ENCODE measurements at regions not wholly inside any gene's neighbourhood (a gene's known extent, or its start where the extent isn't known, plus 50 kb on each side); places are given as distances from the start of the nearest gene placed in this dataset.

- Mint-ChIP-seq H3K9me3 (peaks cover 3% of the 10 kb centered on the region), H3K27ac (no peak overlapping the region), H3K36me3 (ENCODE audit: low read depth) (no peaks in the 10 kb centered on the region), H3K4me3 (no peak overlapping the region), H3K27me3 (no peaks in the 10 kb centered on the region), H3K4me1 (ENCODE audit: low read depth) (no peaks in the 10 kb centered on the region)
- DNase-seq: no peak
Measured at GRCh38 chr6:63371104-63371715, 51.4 kb upstream of the LGSN start.

- H3K36me3 Mint-ChIP-seq (ENCODE audit: low read depth): no peaks in the 10 kb centered on the region
- no peaks in the 10 kb centered on the region for H3K27me3 Mint-ChIP-seq
- H3K4me3 Mint-ChIP-seq: no peak overlapping the region
- H3K4me1 Mint-ChIP-seq (ENCODE audit: low read depth): no peaks in the 10 kb centered on the region
- H3K27ac Mint-ChIP-seq: no peak overlapping the region
- peaks cover 2% of the 10 kb centered on the region for H3K9me3 Mint-ChIP-seq
- no peak for DNase-seq
Measured at GRCh38 chr6:63372951-63373533, 53.3 kb upstream of the LGSN start.

- no peak for DNase-seq
- H3K27me3 Mint-ChIP-seq: no peaks in the 10 kb centered on the region
- no peaks in the 10 kb centered on the region for H3K36me3 Mint-ChIP-seq (ENCODE audit: low read depth)
- no peak overlapping the region for H3K4me3 Mint-ChIP-seq
- H3K9me3 Mint-ChIP-seq: no peaks in the 10 kb centered on the region
- no peaks in the 10 kb centered on the region for H3K4me1 Mint-ChIP-seq (ENCODE audit: low read depth)
- no peak overlapping the region for H3K27ac Mint-ChIP-seq
Measured at GRCh38 chr6:63389191-63389844, 69.5 kb upstream of the LGSN start.

GRCh38 chr6:63391203-63391970, 71.6 kb upstream of the LGSN start:
- no peak for DNase-seq
- no peak overlapping the region for H3K4me3 Mint-ChIP-seq
- H3K4me1 Mint-ChIP-seq (ENCODE audit: low read depth): no peaks in the 10 kb centered on the region
- H3K9me3 Mint-ChIP-seq: no peaks in the 10 kb centered on the region
- H3K27ac Mint-ChIP-seq: no peak overlapping the region
- H3K27me3 Mint-ChIP-seq: no peaks in the 10 kb centered on the region
- H3K36me3 Mint-ChIP-seq (ENCODE audit: low read depth): no peaks in the 10 kb centered on the region

- H3K27ac Mint-ChIP-seq: no peak overlapping the region
- no peaks in the 10 kb centered on the region for H3K27me3 Mint-ChIP-seq
- H3K36me3 Mint-ChIP-seq (ENCODE audit: low read depth): no peaks in the 10 kb centered on the region
- no peak for DNase-seq
- no peak overlapping the region for H3K4me3 Mint-ChIP-seq
- H3K4me1 Mint-ChIP-seq (ENCODE audit: low read depth): no peaks in the 10 kb centered on the region
- no peaks in the 10 kb centered on the region for H3K9me3 Mint-ChIP-seq
Measured at GRCh38 chr6:63392092-63392724, 72.4 kb upstream of the LGSN start.

GRCh38 chr6:63394656-63395308, 75.0 kb upstream of the LGSN start:
- DNase-seq: no peak
- no peaks in the 10 kb centered on the region for H3K9me3 Mint-ChIP-seq

GRCh38 chr6:63395381-63395780, 75.6 kb upstream of the LGSN start:
- Mint-ChIP-seq H3K27ac (no peak overlapping the region), H3K36me3 (ENCODE audit: low read depth) (no peaks in the 10 kb centered on the region), H3K27me3 (no peaks in the 10 kb centered on the region), H3K4me3 (no peak overlapping the region), H3K4me1 (ENCODE audit: low read depth) (no peaks in the 10 kb centered on the region), H3K9me3 (no peaks in the 10 kb centered on the region)
- no peak for DNase-seq

More at GRCh38 chr6:63394656-63395308, 75.0 kb upstream of the LGSN start:
- H3K27me3 Mint-ChIP-seq: no peaks in the 10 kb centered on the region
- H3K4me1 Mint-ChIP-seq (ENCODE audit: low read depth): no peaks in the 10 kb centered on the region
- no peak overlapping the region for H3K4me3 Mint-ChIP-seq
- H3K27ac Mint-ChIP-seq: no peak overlapping the region
- H3K36me3 Mint-ChIP-seq (ENCODE audit: low read depth): no peaks in the 10 kb centered on the region

- Mint-ChIP-seq H3K4me3 (no peak overlapping the region), H3K36me3 (ENCODE audit: low read depth) (no peaks in the 10 kb centered on the region), H3K4me1 (ENCODE audit: low read depth) (no peaks in the 10 kb centered on the region), H3K9me3 (no peaks in the 10 kb centered on the region), H3K27me3 (no peaks in the 10 kb centered on the region), H3K27ac (no peak overlapping the region)
- no peak for DNase-seq
Measured at GRCh38 chr6:63403725-63404124, 83.9 kb upstream of the LGSN start.

GRCh38 chr6:63410435-63411426, 90.9 kb upstream of the LGSN start:
- H3K27me3 Mint-ChIP-seq: no peaks in the 10 kb centered on the region
- H3K4me3 Mint-ChIP-seq: no peak overlapping the region
- DNase-seq: no peak
- H3K4me1 Mint-ChIP-seq (ENCODE audit: low read depth): no peaks in the 10 kb centered on the region
- no peaks in the 10 kb centered on the region for H3K9me3 Mint-ChIP-seq
- H3K36me3 Mint-ChIP-seq (ENCODE audit: low read depth): no peaks in the 10 kb centered on the region
- no peak overlapping the region for H3K27ac Mint-ChIP-seq

GRCh38 chr6:63415286-63415685, 95.5 kb upstream of the LGSN start:
- Mint-ChIP-seq H3K4me3 (no peak overlapping the region), H3K27me3 (no peaks in the 10 kb centered on the region), H3K36me3 (ENCODE audit: low read depth) (no peaks in the 10 kb centered on the region), H3K27ac (no peak overlapping the region), H3K4me1 (ENCODE audit: low read depth) (no peaks in the 10 kb centered on the region), H3K9me3 (peaks cover 2% of the 10 kb centered on the region)
- no peak for DNase-seq

GRCh38 chr6:63418741-63419140, 99.0 kb upstream of the LGSN start:
- Mint-ChIP-seq H3K9me3 (peaks cover 11% of the 10 kb centered on the region), H3K27ac (no peak overlapping the region), H3K27me3 (no peaks in the 10 kb centered on the region), H3K4me1 (ENCODE audit: low read depth) (no peaks in the 10 kb centered on the region), H3K4me3 (no peak overlapping the region), H3K36me3 (ENCODE audit: low read depth) (no peaks in the 10 kb centered on the region)
- DNase-seq: no peak

- Mint-ChIP-seq H3K9me3 (peaks cover 11% of the 10 kb centered on the region), H3K27me3 (peaks cover 3% of the 10 kb centered on the region), H3K4me1 (ENCODE audit: low read depth) (no peaks in the 10 kb centered on the region), H3K36me3 (ENCODE audit: low read depth) (no peaks in the 10 kb centered on the region), H3K27ac (no peak overlapping the region), H3K4me3 (no peak overlapping the region)
- no peak for DNase-seq
Measured at GRCh38 chr6:63424636-63425035, 104.9 kb upstream of the LGSN start.

GRCh38 chr6:63425493-63425892, 105.7 kb upstream of the LGSN start:
- Mint-ChIP-seq H3K4me1 (ENCODE audit: low read depth) (no peaks in the 10 kb centered on the region), H3K36me3 (ENCODE audit: low read depth) (no peaks in the 10 kb centered on the region), H3K27ac (no peak overlapping the region), H3K9me3 (peaks cover 7% of the 10 kb centered on the region), H3K27me3 (peaks cover 7% of the 10 kb centered on the region), H3K4me3 (no peak overlapping the region)
- DNase-seq: no peak
